ENCODE measurements at regions not wholly inside any gene's neighbourhood (a gene's known extent, or its start where the extent isn't known, plus 50 kb on each side); places are given as distances from the start of the nearest gene placed in this dataset.

- no peak for DNase-seq
Observed at GRCh38 chr9:89797255-89797654, 192.4 kb downstream of the GADD45G start.

DNA sequence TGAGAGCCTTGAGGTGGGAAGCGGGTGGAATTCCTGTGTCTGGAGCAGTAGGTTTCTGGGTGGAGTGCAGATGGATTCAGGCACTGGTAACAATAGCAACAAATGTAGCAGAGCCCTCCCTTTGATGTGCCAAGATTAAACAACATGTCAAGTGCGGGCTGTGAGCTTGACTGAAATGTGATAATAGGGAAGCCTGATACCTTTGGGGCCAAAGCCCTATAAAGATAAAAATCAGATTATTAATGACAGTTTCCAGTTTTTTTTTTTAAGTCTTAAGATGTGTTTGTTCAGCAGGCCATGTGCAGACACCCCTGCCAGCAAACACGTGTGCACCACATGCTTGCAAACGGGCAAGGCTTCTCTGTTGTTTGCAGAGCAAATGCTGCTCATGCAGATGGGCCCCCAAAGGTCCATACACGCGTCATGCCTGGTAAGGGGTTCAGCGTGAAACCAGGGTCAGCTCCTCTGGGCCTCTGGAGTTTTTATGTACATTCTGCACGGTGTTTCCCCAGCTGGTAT, 193.2 kb downstream of the GADD45G start:
- DNase-seq = no peak

GRCh38 chr9:89798547-89799120, 193.8 kb downstream of the GADD45G start:
- no peak for DNase-seq

- DNase-seq = no peak
Observed at GRCh38 chr9:89799221-89799620, 194.4 kb downstream of the GADD45G start.

DNA sequence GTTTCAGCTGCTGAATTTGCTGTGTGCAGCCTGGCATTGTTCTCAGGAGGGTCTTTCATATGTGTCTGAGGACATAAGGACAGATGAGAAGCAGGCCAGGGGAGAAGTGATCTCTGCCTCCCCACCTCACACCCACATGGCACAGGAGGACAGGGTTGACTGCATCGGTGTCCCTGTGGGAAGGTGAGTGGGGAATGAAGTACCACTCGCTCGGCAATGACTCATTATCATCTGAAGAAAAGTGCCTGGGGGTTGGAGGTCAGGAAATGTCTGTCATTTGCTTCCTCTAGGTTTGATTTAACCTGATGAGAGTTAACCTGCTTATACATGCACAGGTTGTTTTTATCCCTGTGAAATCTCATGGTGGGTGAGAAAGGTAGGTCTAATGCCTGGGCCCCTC, 195.0 kb downstream of the GADD45G start:
- no peak for DNase-seq

GRCh38 chr9:89801341-89801740, 196.5 kb downstream of the GADD45G start:
- DNase-seq = no peak

DNA sequence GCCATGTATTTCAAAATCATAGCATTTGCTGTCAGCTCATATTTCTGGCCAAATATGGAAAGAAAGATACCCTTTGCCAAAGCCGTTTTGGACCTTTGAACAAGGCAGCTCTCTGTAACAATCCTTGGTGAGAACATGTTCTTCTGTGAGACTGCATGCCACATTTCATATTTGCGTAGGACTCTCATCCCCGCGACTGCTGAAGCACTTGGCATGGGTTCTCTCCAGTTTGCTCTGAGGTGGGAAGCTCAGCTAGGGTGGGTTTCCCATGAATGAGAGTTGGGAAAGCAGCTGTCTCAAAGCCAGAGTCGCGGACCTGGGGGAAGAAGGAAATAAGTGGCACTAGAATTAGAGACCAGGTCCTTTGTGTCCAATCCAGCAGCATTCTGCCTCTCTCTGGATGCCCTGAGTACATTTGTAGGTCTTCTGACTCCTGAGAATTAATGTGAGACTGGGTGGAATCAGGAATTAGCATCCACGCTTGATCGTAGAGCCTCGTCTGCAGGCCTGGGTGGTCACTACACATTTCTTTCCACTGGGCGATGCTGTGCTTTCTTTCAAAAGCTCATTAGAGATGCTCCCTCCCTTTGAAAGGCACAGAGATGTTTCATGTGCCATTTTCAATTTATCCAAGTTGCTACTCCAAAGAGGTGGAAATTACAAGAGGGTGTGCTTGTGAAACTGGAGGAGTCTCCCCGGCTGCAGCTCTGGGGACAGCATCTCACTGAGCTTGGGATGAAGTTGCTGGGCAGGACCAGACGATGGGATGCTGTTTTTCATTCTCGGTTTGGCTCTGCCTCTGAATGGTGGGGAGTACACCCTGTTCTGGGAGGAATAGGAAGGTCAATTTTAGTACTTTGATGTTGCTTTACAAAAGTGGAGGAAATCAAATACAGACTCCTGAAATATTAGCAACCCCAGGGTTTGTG, 197.2 kb downstream of the GADD45G start:
- no peak for DNase-seq

DNA sequence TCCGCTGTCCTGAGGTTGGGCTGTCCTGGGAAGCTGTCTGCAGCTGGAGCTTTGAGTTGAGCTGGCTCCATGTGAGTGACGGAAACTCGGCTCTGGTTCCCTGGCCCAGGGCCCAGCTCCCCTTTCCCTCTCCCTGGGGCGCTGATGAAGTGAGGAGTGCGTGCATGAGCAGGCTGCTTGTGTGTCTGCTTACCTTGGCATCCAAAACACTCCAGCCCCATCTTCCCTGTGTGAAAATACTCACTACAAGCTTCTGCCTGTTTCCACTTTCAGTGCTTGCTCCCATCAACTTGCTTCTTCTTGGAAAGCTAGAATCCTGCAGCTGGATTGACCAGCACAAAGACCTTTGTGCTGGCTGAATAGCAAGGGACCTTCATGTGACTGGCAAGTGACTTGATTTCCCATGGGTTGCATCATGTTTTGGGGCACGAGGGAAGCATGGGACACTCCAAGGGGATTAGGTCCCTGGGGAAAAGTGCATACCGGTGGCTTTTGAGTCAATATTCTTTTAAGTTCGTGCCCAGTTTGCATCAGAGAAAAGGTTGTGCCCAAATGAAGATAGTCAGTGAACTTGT, 198.1 kb downstream of the GADD45G start:
- no peak for DNase-seq

DNA sequence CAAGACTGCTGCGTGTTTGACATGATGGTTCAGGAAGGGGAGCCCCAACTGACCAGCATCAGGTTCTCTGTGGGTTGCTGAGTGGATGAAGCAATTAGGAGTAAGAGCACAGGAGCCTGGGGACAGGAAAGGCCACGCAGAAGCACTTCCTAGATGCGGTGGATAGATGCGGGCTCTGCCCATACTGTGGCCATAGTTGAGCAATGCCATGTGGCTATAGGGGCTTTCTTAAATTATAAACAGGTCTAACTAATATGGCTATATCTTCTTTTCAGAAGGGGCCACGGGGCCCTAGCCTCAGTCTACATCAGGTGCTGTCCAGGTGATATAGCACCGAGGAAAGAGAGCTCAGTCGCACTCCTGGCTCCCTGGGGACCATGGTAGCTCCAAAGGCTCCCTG, 198.6 kb downstream of the GADD45G start:
- no peak for DNase-seq

DNA sequence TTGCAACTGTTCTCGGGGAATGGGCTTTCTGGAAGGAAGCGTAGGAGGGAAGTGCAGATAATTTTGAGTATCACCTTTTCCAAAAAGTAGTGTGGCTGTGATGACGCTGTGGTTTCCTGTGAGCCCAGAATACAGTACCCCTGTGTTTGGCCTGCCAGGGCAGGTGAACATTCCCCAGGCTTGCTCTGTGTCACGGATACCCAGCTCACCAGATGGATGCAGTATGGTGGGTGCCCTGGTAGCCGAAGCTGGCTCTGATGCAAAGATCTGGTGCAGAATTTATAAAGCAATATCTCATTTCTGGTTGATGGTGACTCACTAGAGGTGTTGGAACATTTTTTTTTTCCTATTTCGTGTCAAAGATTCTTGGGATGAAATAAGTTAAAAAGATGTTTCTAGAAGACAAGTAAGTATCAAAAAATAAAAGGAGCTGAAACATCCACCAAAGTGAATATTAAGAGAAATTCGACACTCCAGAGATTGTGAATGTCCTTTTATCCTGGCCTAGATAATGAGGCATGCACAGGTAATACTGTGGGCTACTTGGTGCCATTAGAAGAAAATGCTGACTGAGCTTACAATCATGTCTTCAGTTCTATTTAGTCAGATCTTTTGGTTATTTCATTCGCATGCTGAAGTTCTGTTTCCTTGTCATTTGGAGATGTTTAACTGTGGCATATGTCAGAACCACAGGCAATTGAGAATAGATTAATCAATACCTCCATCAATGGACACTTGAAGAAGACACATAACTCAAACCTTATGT, 200.1 kb downstream of the GADD45G start:
- no peak for DNase-seq

DNA sequence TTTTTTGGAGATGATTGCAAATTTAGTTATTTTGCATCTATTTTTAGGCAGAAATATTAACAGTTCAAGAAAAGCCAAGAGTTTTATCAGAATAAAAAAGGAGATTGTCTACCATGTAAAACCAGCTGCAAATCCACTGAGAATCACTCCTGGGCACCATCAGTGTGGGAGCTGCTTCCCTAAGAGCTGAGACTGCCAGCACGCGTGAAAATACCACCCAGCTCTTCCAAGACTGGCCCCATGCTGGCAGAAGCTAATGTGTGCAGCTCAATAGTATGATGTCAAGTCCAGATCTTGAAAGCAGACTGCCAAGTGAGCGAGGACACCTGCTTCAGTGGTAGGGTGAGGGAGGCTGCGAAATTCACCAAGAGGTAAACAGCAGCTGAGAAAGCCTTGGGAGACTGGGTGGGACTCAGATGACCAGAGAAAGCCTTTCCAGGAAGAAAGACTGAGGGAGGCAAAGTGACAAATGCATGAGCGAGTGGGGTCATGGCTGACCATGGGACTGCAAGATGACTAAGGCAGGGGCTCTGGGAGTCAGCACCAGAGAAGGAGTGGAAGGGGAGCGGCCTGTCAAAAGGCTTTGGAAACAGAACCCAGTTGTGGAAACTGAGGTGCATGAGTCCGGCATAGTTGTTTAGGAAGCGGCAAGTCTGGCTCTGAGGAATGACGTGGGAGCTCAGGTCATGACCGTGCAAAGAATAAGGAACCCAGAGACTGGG, 200.9 kb downstream of the GADD45G start:
- DNase-seq = no peak

- DNase-seq = no peak
Observed at GRCh38 chr9:89806371-89807100, 201.7 kb downstream of the GADD45G start.

DNA sequence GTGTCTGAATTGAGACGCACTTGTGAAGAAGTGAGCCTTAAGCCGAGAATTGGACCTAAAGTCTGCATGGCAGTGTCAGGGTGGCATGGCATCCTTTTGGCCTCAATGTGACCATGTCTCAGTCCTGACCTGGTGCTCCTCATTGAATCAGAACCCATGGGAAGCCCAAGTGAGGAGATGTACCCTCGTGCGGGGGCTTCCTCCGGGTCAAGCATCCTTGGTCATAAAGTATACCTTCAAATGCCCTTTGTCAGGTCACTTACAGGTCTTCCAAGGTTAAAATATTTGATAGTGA, 202.2 kb downstream of the GADD45G start:
- no peak for DNase-seq

DNA sequence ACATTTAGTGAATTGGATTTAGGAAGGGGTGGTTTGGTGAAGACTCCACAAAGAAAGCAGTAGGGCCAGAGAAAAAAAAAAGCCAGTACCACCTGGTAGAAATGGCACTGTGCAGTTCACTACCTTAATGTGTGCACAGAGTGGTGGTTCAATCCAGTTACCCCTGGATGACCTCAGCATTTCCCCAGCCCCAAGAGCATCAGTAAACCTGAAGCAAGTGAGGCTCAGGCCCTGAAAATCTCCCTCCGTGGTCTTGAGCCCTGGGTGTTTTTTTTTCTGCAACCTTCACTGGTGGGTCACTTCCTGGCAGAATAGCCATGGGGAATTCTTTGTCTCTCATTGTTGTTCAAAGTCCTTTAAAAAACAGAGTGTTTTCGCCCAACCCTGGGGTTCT, 202.9 kb downstream of the GADD45G start:
- DNase-seq = no peak

GRCh38 chr9:89808076-89808755, 203.4 kb downstream of the GADD45G start:
- no peak for DNase-seq

DNA sequence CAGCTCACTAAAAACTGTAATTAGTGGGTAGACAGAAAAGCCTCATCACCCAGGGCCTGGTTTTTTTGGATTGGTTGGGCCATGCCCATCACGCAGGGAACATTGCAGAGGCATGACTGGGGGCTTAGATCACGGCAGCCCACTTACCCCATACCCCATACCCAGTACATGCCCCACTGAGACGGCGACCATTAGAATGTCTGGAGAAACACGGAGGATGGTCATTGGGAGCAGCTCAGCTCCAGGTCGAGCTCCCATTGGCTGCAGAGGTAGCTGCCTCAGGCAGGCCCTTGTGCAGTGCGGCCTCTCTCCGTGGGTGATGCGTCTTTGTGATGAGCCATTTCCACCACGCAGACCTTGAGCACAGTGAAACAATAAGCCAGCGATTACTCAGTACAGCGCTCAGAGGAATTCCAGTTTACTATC, 204.0 kb downstream of the GADD45G start:
- DNase-seq = no peak

- DNase-seq = no peak
Observed at GRCh38 chr9:89810431-89810830, 205.6 kb downstream of the GADD45G start.

- no peak for DNase-seq
Observed at GRCh38 chr9:89811356-89811755, 206.5 kb downstream of the GADD45G start.

- no peak for DNase-seq
Observed at GRCh38 chr9:89811886-89812450, 207.2 kb downstream of the GADD45G start.

GRCh38 chr9:89812556-89813181, 207.9 kb downstream of the GADD45G start:
- DNase-seq = no peak
